K562 (cell line): ENCODE measurements at regions not wholly inside any gene's neighbourhood (a gene's known extent, or its start where the extent isn't known, plus 50 kb on each side); places are given as distances from the start of the nearest gene placed in this dataset.

Experiments
- AFF4 ChIP-seq: sonication (generic); formaldehyde crosslinking; IDR thresholded peaks from 2 replicates; pipeline ENCODE4 v1.8.0; 2023; ENCODE audit warnings: mild to moderate bottlenecking, missing genetic modification reagents
- BCOR ChIP-seq: fragments of 450-650 bp; IDR thresholded peaks from 2 replicates; pipeline ENCODE4 v1.6.1; 2016
- CHD2 ChIP-seq: IDR thresholded peaks from 2 replicates; pipeline ENCODE4 v1.6.1; 2011; ENCODE audit warnings: low read depth, low read length
- KLF16 ChIP-seq: IDR thresholded peaks from 2 replicates; pipeline ENCODE4 v1.6.1; 2016; ENCODE audit warnings: antibody characterized with exemption
- POLR2G ChIP-seq: fragments of 200-400 bp; formaldehyde crosslinking; IDR thresholded peaks from 2 replicates; pipeline ENCODE4 v1.6.1; 2017; ENCODE audit warnings: low read depth, mild to moderate bottlenecking, antibody characterized with exemption, low read length, moderate library complexity
- SPI1 ChIP-seq: IDR thresholded peaks from 2 replicates; pipeline ENCODE4 v1.6.1; 2011; ENCODE audit warnings: low read depth, low read length, control low read depth, borderline replicate concordance
- SREBF2 ChIP-seq: sonication (generic); formaldehyde crosslinking; IDR thresholded peaks from 2 replicates; pipeline ENCODE4 v1.4.0; 2020; ENCODE audit warnings: mild to moderate bottlenecking, missing genetic modification reagents
- XRCC5 ChIP-seq: fragments of 200-400 bp; formaldehyde crosslinking; IDR thresholded peaks from 2 replicates; pipeline ENCODE4 v1.6.1; 2017; ENCODE audit warnings: low read depth, mild to moderate bottlenecking, low read length
- ZNF197 ChIP-seq: fragments of 200-800 bp; sonication (Bioruptor generic); IDR thresholded peaks from 2 replicates; pipeline ENCODE4 v1.6.1; 2016; ENCODE audit warnings: low read depth, missing genetic modification characterization, missing compliant biosample characterization
- ZNF436 ChIP-seq: fragments of 250-450, 450-650 bp; sonication (Bioruptor Pico); formaldehyde crosslinking; IDR thresholded peaks from 2 replicates; pipeline ENCODE4 v1.7.0; 2020; ENCODE audit warnings: mild to moderate bottlenecking
- TF ChIP-seq, protein P1 (sequence below), 3 experiments: IDR thresholded peaks in 2 of 3; conservative IDR thresholded peaks in 1 of 3; 2 replicates each; pipeline ENCODE4 v1.5.1; 2011 to 2012; ENCODE audit warnings: low read length in 3 of 3, mild to moderate bottlenecking in 3 of 3, control low read depth in 2 of 3, improper control_type of control experiment in 1 of 3, inconsistent platforms in 1 of 3, low read depth in 1 of 3, mixed read lengths in 1 of 3, moderate library complexity in 1 of 3; ENCODE audit not compliant: insufficient read depth in 2 of 3
- TF ChIP-seq, protein P2 (sequence below): sonication (generic); formaldehyde crosslinking; IDR thresholded peaks from 2 replicates; pipeline ENCODE4 v1.8.1; 2022; ENCODE audit warnings: missing genetic modification reagents
- TF ChIP-seq, protein P3 (sequence below), 3 experiments: fragments of 200-800 bp in 1 of 3; sonication (Bioruptor generic) in 1 of 3; sonication (generic) in 1 of 3; formaldehyde crosslinking in 1 of 3; IDR thresholded peaks; 2 replicates each; pipeline versions ENCODE4 v1.6.1 to v1.8.0; 2016 to 2022; ENCODE audit warnings: mild to moderate bottlenecking in 2 of 3, missing compliant biosample characterization in 2 of 3, missing genetic modification characterization in 2 of 3, missing genetic modification reagents in 1 of 3
- TF ChIP-seq, protein P4 (sequence below): fragments of 250-450 bp; sonication (Bioruptor Pico); IDR thresholded peaks from 2 replicates; pipeline ENCODE4 v1.5.1; 2021; ENCODE audit warnings: mild to moderate bottlenecking

DNA sequence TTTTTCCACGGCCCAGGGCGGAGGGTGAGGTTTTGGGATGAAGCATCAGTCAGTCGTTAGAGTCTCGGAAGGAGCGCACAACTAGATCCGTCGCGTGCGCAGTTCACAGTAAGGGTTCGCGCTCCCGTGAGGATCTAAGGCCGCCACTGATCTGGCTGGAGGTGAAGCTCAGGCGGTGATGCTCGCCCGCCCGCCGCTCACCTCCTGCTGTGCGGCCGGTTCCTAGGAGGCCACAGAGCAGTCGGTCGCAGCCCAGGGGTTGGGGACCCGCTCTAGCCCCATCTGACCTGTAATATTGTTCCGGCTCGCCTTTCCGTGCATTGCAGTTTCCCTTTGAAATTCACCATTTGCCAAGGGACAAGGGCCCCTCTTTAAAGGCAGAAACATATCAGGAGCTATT lies 244.7 kb downstream of the TFAP2C start:
- TF ChIP-seq SREBF2 (CRISPR knock-in tag) (no peak), KLF16 (no peak), BCOR (no peak), AFF4 (CRISPR knock-in tag) (no peak), ZNF436 (CRISPR knock-in tag) (no peak), POLR2G (no peak), CHD2 (no peak), SPI1 (no peak), ZNF197 (no peak), XRCC5 (no peak)
- TF ChIP-seq, protein P1, sequence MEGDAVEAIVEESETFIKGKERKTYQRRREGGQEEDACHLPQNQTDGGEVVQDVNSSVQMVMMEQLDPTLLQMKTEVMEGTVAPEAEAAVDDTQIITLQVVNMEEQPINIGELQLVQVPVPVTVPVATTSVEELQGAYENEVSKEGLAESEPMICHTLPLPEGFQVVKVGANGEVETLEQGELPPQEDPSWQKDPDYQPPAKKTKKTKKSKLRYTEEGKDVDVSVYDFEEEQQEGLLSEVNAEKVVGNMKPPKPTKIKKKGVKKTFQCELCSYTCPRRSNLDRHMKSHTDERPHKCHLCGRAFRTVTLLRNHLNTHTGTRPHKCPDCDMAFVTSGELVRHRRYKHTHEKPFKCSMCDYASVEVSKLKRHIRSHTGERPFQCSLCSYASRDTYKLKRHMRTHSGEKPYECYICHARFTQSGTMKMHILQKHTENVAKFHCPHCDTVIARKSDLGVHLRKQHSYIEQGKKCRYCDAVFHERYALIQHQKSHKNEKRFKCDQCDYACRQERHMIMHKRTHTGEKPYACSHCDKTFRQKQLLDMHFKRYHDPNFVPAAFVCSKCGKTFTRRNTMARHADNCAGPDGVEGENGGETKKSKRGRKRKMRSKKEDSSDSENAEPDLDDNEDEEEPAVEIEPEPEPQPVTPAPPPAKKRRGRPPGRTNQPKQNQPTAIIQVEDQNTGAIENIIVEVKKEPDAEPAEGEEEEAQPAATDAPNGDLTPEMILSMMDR (IDR thresholded peaks at IDR 0.05 in 2 of 3, conservative IDR thresholded peaks at IDR 0.05 in 1 of 3; ENCODE audit: insufficient read depth in 2 of 3, low read depth in 1 of 3, low read length in 3 of 3) = no peak
- TF ChIP-seq, protein P2, sequence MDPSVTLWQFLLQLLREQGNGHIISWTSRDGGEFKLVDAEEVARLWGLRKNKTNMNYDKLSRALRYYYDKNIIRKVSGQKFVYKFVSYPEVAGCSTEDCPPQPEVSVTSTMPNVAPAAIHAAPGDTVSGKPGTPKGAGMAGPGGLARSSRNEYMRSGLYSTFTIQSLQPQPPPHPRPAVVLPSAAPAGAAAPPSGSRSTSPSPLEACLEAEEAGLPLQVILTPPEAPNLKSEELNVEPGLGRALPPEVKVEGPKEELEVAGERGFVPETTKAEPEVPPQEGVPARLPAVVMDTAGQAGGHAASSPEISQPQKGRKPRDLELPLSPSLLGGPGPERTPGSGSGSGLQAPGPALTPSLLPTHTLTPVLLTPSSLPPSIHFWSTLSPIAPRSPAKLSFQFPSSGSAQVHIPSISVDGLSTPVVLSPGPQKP = no peak
- TF ChIP-seq, protein P3, sequence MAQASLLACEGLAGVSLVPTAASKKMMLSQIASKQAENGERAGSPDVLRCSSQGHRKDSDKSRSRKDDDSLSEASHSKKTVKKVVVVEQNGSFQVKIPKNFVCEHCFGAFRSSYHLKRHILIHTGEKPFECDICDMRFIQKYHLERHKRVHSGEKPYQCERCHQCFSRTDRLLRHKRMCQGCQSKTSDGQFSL (CRISPR knock-in tag; IDR thresholded peaks at IDR 0.05) = no peak
- TF ChIP-seq, protein P3 (tag; IDR thresholded peaks at IDR 0.05) = no peak
- TF ChIP-seq, protein P4, sequence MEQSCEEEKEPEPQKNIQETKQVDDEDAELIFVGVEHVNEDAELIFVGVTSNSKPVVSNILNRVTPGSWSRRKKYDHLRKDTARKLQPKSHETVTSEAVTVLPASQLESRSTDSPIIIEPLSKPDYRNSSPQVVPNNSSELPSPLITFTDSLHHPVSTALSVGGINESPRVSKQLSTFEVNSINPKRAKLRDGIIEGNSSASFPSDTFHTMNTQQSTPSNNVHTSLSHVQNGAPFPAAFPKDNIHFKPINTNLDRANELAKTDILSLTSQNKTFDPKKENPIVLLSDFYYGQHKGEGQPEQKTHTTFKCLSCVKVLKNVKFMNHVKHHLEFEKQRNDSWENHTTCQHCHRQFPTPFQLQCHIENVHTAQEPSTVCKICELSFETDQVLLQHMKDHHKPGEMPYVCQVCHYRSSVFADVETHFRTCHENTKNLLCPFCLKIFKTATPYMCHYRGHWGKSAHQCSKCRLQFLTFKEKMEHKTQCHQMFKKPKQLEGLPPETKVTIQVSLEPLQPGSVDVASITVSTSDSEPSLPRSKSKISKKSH (CRISPR knock-in tag) = no peak
